ENCODE measurements at regions not wholly inside any gene's neighbourhood (a gene's known extent, or its start where the extent isn't known, plus 50 kb on each side); places are given as distances from the start of the nearest gene placed in this dataset.

- no peak for DNase-seq
Observed at GRCh38 chr2:217102956-217103355, 243.1 kb upstream of the TNP1 start.

GRCh38 chr2:217101972-217102371 lies 242.1 kb upstream of the TNP1 start:
- no peak for DNase-seq

GRCh38 chr2:217099561-217099960 lies 239.7 kb upstream of the TNP1 start:
- no peak for DNase-seq

- DNase-seq: no peak
Observed at GRCh38 chr2:217098435-217098834, 238.6 kb upstream of the TNP1 start.

DNA sequence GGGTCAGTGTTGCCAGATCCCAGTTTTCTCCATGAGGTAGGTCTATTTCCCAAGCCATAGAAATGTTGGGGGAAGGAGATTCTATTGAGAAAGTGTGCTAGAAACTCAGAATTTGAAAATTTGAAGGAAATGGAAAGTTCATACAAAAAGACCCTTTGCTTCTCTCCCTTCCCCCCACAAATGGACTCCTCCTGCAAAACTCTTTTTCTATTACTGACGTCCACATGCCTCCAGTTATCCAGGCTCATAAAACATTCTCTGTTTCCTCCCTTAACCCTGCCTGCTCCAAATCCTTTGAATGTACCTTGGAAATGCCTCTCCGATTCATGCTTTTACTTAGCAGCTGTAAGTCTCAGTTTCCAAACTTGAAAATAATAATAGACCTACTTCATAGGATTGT lies 237.5 kb upstream of the TNP1 start:
- DNase-seq: no peak

DNA sequence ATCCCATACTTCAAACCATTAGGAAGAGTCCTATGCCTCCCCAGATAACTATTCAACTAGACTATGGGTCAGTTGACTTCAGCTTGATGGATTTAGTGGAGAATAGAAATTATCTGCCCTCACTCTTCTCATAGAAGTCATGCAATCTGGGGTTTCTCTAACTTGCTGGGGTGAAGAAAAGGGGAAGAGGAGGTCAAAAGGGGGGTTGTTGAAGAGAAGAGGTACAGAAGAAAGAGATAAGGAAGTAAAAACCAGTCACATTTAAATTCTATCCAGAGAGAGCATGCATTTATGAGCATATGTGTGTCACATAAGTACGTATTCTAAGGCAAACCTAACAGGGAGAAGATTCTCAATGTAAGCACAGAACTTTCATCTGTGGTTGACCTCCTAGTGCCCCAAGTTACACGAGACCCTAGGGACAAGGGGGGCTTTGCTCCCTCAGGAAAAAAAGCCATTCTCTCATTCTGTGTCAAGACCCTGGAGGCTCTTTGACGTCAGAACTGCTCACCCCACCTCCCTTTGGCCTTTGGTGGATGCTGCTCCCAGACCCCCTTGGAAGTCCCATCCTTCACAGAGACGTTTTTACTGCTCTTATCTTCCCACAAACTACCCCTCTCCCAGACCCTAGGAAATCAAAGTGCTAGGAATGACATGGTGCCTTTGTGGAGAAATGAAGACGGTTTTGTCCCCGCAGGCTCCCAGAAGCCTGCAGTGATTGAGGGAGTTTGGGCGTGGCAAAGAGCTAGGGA lies 236.8 kb upstream of the TNP1 start:
- DNase-seq: no peak

DNA sequence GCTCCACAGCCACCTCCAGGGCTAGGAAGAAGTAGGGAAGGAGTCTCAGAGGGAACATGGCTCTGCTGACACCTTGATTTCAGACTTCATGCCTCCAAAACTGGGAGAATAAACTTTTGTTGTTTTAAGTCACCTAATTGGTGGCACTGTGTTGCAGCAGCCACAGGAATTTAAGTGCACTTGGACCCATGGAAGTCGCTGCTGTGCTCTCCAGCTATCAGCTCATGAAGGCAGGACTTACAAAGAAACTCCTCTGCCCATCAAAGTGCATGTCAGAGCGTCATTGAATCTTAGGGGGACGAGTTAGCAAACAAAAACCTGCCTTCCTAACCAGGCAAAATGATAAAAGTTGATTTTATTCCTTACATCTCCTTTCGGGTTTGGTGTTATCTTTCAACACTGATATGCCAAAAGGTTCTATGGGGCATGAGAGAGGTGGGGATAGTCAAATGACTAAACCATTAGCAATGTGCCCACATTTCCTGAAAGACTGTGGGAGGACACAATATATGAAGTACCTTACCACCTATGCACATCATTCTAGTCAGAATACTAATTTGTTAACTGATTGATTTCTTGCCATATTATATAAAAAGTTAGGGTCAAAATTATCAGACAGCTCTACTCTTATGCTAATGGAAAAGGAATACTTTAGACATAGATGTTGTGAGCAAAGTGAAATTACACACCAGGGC lies 235.8 kb upstream of the TNP1 start:
- no peak for DNase-seq

GRCh38 chr2:217092710-217093379 lies 233.0 kb upstream of the TNP1 start:
- DNase-seq: no peak

DNA sequence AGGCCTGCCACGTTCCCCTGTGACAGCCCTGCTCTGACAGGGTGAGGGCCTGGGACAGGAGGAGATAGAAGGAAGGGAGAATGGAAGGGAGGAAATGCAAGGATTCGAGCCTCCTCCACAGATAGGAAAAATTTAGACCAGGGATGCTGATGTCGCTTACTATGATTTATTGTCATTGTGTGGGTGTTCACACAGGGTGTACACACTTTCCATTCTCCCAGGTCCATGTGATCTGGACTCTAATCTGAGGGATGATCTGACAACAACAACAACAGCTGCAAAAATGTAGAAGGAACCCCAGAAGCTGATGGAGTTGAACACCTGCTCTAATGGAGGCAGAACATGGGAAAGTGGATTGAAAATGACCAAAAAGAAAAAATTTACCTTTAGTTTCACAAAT lies 231.7 kb upstream of the TNP1 start:
- no peak for DNase-seq

- DNase-seq: no peak
Observed at GRCh38 chr2:217090884-217091283, 231.0 kb upstream of the TNP1 start.

DNA sequence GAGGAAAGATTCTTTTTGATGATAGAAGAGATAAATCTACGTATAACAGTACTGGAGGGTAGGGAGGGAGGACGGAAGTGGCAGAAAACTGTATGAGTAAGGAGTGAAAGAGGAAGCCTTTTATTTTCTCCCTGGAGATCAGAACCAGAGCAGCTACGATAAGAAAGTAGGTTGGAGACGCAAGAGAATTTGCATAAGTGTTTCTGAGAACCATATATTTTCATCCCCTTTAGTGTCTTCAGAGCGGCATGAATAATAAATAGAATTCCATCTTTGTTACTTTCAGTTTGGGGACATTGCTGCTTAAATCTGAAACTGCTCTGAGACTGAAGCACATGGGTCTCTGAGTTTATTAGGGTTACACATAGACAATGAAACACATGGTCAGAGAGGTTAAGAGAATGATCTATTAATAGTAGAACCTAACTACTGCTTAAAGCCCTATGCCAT lies 230.2 kb upstream of the TNP1 start:
- no peak for DNase-seq

DNA sequence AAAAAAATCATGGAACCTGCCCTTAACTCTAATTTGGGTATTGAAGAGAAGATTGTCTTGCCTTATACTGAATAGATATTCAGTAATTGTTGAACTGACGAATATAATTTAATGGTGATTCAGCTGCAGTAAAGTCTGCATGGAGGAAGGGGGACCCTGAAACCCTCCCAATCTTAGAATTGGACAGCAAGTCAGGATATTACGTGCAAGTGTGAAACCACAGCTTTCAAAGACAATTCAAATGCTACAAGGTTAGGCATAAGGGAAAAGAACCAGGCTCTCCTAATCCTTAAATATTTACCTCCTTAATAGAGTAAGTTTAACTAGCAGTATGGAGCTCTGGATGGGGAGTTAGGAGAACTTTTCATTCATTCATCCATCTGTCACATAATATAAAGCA lies 226.9 kb upstream of the TNP1 start:
- no peak for DNase-seq

- no peak for DNase-seq
Observed at GRCh38 chr2:217086038-217086522, 226.2 kb upstream of the TNP1 start.

GRCh38 chr2:217085543-217085942 lies 225.7 kb upstream of the TNP1 start:
- DNase-seq: no peak

DNA sequence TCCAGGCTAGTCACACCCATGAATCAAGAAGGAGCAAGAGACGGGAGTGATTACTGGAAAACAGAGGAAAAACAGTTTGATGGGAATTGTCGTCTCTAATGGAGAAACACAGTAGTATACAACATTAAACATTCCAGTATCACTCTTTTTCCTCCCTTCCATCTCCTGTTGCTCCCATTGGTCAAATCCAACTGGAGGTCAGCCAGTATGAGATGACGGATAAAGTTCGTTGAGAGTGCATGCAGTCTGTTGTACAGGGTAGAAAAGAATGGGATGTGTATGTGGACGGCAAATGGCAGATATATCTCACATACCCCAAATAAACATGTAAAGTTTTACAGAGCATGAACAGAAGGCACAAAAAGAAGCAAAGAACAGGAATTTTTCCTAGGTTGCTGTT lies 221.9 kb upstream of the TNP1 start:
- no peak for DNase-seq

- no peak for DNase-seq
Observed at GRCh38 chr2:217079165-217079564, 219.3 kb upstream of the TNP1 start.

- DNase-seq: no peak
Observed at GRCh38 chr2:217077831-217078407, 218.1 kb upstream of the TNP1 start.

GRCh38 chr2:217076657-217077232 lies 216.9 kb upstream of the TNP1 start:
- DNase-seq: no peak

- no peak for DNase-seq
Observed at GRCh38 chr2:217076058-217076435, 216.2 kb upstream of the TNP1 start.

DNA sequence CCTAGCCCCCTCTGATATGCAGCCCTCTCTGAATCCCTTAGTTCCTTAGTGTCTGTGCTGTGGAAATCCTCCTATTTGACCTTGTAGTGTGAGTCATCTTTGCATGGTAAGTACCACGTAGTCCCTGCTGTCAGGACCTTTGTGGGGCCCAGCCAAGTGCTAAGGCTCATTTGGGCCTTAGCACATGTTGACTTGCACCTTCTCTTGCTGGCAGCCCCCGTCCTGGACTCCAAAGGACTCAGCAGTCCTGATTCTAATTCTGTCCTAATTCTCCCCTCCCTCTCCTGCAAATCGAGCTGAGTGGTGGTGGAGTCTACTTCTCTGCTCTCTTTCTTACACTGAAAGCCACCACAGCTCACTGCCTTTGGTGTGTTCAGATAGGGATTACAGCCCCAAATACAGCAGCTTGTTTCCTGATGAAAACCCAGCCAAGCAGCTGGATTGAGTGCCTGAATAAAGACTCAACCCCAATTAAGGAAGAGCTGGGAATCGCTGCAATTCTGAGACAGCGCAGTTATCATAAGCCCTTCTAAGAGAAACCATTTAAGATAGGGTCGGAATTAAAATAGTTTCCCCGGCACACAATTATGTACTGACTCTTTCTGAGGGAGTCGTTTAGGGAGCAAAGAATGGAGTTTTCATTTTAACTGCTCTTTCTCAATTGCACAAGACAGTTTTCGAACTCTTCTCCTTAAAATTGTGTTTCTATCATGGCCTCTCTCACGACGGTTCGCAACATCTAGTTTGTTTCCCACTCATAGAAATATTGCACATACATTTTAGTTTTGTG lies 215.6 kb upstream of the TNP1 start:
- DNase-seq: no peak

DNA sequence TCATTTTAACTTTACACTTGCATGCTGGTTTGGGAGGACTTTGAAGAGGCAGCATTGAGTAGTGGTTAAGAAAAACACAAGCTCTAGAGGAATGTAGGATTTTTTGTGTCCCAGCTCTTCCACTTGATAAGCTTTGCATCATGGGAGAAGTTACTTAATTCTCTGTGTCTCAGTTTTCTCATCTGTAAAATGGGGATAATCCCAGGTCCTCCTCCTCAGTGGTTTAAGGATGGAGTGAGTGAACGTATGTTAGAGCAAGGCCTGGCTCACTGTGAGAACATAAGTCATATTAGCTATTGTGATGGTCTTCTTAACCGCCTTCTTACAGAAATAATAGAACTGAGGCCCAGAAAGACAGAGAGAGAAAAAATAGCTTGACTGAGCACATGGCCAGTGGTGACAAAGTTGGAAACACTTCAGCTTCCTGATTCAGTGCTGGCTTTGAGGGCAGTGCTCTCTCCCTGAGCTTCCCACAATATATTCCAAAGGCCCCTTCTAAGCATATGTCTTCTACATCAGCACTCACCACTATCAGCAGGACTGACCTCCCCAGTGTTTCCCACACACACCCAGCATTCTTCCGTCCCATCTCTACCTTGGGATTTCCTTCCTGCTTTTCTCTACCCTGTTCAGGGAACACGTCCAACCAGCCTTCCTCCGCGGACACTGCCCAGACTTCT lies 214.9 kb upstream of the TNP1 start:
- no peak for DNase-seq

DNA sequence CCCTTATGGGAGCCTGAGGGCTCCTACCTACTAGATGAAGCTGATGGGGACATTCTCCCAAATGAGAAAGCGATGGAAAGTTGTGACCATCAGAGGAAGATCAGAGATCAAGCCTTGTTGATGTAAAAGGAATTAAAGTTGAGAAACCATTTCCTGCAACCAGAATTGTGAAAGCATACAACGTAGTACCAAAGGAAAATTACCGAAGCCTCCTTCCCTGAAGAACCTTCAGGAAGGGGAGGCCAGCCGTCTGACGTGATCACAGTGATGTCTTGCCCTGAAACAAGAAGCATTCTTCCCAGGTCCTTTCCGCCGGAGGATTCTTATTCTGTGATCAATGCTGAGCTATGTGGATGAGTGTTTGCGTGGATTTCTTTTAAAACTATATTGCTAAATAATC lies 211.6 kb upstream of the TNP1 start:
- DNase-seq: no peak

Data from NCI-H1436 treated with DMSO at 0.1 percent for 48 hours (cell line).